ENCODE measurements at regions not wholly inside any gene's neighbourhood (a gene's known extent, or its start where the extent isn't known, plus 50 kb on each side); places are given as distances from the start of the nearest gene placed in this dataset.
"Not testable (repeated sequence)": the region's sequence is repeated elsewhere in the genome, so short reads cannot be mapped to it uniquely, and the experiment has no call there.

DNA sequence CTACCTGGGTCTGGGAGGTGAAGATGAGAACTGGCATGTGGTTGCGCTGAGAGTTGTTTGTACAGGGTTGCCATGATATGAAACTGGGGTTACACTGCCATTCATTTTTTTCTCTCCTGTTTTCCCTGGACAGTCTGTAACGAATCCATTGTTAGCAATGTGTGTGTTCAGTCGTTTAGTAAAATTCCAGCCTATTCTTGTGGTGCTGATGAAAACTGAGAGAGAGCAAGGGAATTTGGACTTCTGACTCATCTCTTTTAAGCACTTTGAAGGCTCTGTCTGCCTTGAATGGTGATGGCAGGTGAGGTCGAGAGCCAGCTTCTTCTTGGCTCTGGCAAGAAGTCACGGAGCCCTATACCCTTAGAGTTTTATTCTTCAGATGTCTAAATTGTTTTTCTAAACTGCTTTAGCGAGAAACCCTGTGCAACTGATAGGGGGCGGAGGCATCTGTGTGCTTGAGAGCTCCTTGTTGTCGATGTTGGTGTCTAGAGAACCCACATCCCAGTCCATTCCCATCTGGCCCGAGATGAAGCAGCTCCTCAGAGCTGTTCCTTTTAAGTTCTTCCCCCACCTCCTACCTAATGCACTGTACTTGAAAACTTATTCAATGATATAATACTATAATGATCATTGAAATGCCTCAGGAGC, 204.4 kb downstream of the TMX1 start:
- no peak for DNase-seq (ENCODE audit: low spot score)

DNA sequence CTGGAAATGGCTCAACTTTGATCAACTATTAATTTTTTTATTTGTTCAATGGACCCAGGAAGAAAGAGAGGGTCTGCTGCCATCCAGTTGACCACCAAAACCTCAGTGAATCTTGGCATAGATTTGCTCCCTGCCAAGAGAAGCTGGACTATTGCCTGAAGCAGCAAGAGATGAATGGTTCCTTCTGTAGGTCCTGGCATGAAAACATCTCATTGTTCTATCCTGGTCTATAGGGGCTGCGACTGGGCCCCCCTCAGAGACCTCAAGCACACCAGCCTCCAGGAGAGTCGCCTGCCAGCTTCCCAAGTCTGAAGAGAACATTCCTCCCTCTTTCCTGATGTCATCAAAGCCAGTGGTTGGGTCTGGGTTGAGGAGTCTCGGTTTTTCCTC, 204.9 kb downstream of the TMX1 start:
- DNase-seq (ENCODE audit: low spot score) = no peak

DNA sequence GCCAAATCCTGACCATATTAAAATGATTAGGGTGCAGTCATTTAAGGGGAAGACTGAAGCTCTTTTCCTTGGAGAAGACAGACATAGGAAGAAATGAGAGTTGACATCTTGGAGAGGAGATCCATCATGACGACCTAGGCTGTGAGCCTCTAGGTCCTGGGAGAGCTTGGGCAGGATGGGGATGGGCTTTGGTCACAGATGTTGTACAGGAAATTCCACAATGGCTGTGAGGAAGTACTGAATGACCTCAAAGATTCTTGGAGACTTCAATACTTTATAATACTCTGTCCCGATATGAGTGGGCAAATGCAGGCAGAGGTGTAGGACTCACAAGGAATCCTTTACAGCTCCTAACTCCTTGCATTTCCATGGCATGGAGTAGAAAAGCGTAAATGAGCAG, 204.9 kb upstream of the FRMD6 start:
- no peak for DNase-seq (ENCODE audit: low spot score)

DNA sequence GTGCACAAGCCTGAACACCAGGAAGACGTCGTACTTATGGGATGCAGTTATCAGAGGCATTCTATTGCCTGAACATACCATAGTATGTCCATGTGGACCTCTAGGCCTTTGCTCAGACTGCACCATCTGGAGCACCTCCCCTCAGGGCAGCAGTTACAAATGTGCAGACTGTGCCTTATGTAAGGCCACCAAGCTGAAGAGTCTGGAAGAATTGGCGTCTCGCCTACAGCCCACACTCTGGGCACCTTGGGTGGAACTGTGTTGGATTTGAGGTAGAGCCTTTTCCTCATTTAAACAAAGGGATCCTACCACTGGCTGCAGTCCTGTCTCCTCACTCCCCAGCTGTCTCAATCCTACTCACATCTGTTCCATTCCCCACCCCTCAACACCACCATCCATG, 204.3 kb upstream of the FRMD6 start:
- DNase-seq (ENCODE audit: low spot score) = no peak

DNA sequence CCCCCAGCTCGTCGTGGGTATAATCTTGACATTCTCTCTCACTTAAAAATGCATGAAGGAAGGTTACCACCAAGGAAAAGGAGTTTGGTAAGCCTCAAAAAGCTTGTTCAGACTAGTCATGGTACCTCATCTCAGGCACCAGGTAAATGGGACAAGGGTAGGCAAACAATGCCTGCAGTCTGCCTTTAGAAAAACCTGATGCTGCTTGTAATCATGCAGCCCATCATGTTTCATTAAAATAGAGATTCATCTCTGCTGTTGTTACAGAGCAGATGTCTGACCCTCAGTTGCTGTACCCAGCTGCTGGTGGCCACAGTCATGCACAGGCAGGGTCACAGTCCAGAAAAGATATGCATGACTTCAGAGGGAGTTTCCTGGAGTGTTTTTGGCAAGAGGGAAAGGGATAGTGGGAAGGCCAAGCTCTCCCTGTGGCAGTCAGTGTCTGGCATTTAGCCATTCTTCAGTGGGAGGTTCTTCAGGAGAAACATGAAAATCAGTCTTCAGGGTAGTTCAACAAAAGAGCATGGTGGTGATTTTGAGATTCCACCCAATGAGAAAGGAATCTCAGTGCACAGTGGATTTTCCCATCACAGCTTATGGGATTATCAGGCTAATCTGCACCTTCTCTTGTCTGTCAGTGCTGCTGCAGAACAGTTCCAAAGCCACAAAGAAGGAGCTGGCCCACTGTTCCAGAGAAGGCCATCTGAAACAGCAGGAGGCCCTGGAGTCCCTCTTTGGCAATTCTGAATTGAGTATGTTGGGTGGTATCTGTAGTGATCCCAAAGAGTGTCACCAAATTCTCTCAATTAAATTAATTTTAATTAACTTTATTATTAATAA, 202.7 kb upstream of the FRMD6 start:
- no peak for DNase-seq (ENCODE audit: low spot score)

DNA sequence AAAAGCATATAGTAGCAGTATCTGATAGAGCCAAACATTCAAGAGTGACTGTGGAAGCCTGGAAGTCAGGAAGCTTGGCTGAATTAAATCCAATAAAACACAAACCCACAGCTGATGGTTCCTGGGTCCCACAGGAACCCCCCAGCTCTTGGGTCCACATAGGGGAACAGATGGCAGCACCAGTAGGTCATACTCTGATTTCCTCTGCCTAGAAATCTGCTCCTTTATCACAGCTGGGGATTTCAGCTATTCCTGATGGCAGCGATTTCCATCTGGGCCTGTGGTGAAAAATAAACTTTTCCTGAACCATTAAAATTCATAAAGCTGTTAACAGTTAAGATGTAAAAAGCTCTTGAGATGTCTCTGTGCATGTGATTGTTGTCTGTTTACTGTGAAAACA, 202.0 kb upstream of the FRMD6 start:
- DNase-seq (ENCODE audit: low spot score) = no peak

DNA sequence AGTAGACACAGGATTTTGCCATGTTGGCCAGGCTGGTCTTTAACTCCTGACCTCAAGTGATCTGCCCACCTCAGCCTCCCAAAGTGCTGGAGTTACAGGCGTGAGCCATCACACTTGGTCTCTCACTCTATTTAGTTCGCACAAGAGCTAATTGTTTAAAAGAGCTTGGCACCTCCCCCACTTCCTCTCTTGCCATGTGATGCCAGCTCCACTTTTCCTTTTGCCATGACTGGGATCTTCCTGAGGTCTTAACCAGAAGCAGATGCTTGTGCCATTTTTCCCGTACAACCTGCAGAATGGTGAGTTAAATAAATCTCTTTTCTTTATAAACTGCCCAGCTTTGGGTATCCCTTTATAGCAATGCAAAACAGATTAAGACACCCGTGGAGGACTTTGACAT, 200.1 kb upstream of the FRMD6 start:
- DNase-seq (ENCODE audit: low spot score) = no peak

DNA sequence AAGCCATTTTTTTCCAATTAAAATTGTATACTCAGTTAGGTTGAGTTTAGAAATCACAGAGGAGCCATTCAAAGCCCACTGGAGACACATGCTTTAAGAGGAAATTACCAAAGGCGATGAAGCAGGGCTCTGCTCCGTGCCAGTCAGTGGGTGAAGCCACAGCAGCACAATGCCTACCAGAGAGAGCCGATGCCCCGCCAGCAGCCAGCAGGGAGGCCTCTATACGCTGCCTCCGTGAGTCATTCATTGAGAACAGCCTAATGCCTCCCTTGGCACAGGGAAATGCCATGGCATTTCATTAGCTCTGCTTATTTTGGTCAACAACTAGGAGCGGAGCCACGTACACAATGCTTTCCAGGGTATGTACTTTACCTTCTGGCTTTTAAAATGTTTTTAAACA, 197.8 kb upstream of the FRMD6 start:
- DNase-seq (ENCODE audit: low spot score) = no peak

DNA sequence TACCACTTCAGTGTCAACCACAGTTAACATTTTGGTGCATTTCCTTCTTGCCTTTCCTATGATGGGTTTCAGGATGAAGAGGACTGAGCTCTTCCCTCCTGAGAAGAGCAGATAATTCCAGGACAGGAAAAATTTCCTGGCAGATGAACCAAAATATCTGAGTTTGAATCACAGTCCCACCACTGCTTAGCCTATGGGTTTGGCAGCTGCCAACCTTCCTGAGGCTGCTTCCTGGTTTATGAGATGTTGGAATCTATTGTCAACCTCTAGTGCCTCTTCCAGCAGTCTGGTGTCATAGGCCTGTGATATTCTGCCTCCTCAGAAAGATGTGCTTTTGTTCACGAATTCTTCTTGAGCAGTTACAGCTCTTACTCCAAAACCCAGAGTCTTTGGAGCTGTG, 197.4 kb upstream of the FRMD6 start:
- no peak for DNase-seq (ENCODE audit: low spot score)

DNA sequence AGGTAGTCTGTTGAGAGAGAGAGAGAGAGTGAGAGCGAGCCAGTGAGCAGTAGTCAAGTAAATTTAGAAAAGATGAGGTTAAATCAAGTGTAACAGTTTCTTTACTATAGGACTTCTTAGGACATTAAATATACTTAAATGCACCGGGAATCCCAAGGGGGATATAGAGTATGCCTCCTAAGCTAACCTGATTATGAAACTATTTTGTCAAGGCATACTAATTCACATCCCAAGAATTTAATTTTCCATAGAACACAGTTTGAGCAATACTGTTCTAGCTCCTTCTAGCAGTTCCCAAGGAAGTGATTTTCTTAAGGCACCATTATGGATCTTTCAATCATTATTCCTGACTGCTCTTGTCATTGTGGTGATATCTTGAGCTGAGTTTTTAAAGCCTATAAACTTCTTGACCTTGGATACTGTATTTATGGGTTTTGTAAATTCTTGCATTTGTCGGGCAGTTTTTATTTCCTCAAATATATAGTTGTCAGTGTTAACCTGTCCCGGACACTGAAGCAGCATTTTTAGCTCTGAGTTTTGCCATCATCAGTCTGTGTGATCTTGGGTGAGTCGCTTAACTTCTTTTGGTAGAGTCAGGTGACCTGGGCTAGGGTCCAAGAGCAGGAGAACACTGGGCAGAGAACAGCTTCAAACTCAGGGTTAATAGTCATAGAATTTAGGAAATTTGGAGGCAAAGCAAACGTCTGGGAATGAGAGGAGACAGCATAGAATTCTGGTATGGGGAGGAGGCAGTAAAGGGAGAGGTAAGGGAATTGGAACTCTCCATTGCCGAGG, 196.5 kb upstream of the FRMD6 start:
- no peak for DNase-seq (ENCODE audit: low spot score)

DNA sequence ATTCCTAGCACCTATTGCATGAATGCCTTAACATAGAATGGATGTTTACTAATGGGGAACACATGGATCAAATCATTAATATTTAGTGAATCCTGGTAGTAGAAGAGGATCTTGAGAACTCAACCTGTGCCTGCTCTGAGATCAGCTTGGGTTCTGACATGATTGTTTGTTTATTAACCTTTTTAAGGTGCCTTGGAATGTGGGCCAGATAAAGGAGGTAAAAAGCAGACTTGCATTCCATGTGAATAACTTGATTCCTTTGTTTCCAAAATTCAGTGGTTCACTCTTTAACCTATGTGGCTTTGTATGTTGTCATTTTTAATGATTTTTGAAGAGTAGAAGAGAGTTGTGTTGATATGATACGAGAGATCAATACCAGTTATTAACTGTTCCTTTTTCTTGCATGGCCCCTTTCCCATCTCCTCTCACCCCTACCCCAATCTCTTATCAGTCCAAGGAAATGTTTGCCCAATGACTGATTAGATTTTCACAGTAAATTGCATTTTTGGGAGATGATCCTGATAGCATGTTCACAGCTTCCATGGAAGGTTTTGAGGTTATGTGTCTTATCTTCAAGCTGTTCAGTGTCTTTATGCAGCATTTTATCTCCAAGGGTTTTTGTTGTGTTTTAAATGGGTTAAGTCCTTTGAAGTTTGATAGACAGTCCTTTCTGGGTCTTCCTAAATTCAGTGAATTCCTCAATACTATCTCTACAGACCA, 193.7 kb upstream of the FRMD6 start:
- DNase-seq (ENCODE audit: low spot score) = no peak

DNA sequence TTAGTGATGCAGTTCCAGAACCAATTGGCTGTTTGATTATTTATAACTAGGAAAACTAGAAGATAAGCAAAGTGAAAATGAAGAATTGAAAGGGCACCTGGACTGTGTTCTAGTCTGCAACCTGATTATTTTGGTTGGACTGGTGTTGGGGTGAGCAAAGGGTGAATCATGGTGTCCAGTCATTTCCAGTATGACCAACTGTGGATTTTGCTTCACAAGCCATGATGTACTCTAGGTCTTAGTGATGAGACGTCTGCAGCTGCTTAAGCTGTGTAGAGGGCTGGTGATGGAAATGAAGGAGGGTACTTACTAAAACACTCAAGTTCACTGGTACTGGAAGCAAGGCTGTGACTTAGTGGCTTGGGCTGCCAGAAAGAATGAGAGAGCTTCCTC, 193.2 kb upstream of the FRMD6 start:
- DNase-seq (ENCODE audit: low spot score) = no peak

DNA sequence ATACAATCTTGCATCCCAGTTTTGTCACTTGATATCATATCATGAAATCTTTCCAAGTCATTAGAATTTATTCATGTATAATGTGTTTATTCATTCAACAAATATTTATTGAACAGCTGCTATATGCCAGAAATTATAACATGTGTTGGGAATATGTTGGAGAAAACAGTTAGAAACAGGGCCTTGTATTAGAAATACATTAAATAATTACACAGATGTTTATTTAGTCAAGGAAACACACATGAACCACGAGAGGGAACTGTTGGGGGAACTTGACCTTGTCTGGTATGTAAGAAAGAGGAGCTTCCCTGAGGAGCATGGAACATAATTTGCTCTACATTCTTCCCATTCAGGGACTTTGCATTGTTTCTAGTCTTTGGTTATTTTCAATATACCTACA, 191.7 kb upstream of the FRMD6 start:
- no peak for DNase-seq (ENCODE audit: low spot score)

DNA sequence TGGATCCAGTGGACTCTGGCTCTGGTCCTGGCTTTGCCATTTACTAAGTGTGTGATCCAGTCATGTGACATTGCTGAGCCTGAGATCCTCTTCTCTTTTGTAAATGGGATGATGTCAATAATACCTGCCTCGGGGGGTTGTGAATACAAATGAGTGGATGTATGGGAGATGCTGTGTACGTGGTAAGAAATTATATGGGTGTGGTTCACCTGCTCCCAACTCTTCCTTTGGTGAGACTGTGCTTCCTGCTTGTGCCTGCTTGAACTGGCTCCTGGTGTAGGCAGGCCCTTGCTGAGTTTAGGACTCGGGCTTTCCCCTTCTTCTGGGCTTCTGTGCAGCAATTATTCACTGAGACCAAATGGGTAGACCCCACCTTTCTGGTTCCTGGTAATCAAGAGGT, 189.5 kb upstream of the FRMD6 start:
- DNase-seq (ENCODE audit: low spot score) = no peak

DNA sequence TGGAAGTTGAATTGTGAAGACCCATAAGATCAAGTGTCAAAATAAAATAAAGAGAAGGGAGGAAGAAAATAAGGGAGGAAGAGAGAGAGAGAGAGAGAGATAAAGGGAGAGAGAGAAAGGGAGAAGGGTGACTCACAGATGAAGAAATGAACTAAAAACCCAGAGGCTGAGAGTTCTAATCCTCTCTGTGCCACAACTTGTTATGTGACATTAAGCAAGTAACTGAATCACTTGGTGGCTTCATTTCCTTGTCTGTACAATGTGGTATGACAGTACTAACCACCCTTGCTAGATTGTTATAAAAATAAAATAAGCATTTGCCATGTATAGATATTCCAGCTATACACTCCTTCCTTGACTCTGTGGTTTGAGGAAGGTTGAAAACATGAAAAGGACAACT, 189.0 kb upstream of the FRMD6 start:
- no peak for DNase-seq (ENCODE audit: low spot score)

DNA sequence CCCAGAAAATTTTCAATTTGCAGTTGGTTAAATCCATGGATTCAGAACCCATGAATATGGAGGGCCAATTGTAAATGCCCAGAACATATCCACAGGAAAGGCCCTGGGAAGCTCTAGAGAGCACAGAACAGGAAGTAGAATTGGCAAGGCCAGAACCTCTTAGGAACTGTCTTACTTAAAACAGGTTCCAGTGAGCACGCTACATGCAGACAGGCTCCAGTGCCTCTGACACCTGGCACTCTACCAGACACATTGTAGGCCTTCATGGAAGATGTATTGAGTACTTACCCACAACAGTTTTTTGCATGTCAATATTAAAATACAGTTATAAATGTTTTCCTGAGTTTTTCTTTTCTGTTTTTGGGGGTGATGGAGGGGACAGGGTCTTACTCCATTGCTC, 188.2 kb upstream of the FRMD6 start:
- peak; percentile 19 for DNase-seq (ENCODE audit: low spot score)

DNA sequence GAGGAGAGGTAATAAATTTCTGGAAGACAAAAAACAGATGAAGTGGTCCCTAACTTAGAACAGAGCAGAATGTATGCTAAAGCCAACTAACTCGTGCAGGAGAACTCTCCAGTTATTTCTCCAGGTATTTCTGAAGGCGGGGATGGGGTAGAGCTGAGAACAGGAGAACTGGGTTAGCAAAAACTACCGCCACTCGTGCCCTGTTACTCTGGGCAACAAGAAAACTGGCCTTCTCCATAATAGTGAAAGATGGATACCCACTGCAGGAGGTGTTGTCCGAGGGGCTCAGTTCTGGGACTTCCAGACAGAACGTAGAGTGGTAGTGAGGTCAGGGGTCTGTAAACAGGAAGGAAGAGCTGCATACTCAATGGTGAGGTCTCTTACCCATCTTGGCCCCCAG, 187.3 kb upstream of the FRMD6 start:
- DNase-seq (ENCODE audit: low spot score) = no peak

DNA sequence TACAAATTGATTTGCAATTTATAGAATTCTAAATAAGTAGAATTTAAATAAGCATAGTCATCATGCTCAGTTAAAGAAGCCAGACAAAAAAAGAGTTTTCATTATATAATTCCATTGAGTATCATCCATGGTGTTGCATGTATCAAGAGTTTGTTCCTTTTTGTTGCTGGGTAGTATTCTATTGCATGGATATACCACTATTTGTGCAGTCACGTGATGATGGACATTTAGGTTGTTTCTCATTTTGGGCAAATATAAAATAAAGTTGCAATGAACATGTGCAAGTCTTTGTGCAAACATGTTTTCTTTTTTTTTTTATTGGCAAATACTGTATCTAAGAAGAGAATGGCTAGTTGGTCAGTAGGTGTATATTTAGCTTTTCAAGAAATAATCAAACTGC, 186.2 kb upstream of the FRMD6 start:
- no peak for DNase-seq (ENCODE audit: low spot score)

DNA sequence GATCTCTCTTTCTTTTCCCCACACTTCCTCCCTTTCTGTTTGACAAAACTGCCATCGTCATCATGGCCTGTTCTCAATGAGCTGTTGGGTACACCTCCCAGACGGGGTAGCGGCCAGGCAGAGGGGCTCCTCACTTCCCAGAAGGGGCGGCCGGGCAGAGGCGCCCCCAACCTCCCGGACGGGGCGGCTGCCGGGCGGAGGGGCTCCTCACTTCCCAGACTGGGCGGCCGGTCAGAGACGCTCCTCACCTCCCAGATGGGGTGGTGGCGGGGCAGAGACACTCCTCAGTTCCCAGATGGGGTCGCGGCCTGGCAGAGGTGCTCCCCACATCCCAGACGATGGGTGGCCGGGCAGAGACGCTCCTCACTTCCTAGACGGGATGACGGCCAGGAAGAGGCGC, 184.3 kb upstream of the FRMD6 start:
- not testable (repeated sequence) for DNase-seq (ENCODE audit: low spot score)

DNA sequence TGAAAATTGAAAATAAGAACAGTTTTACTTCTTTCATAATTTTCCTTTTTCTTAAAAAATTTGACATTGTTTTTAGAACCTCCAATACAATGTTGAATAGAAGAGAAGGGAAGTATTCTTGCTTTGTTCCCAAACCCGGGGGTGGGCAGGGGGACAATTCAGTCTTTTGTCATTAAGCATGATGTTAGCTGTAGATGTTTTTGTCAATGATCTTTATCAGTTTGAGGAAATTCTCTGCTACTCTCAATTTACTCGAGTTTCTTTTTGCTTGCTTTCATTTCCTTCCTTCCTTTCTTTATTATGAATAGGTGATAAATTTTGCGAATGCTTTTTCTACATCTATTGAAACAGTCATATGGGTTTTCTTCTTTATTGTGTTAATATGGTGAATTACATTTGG, 183.2 kb upstream of the FRMD6 start:
- no peak for DNase-seq (ENCODE audit: low spot score)

DNA sequence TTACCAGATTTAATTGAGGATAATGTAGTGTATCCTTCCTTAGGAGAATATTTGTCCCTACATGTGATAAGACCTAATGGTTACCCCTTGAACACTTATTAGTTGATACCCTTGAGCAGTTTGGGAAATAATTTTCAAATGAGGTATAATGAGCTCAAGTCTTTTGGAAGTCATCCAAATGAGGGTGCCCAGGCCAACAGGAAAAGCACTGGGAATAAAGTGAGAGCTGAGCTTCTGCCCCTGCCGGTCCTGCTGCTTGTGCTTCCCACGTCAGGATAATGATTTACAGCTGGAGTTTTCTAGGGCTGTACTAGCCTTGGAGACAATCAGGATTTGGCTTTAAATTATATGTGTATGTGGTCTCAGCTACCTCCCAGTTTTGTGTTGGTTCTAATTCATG, 178.8 kb upstream of the FRMD6 start:
- DNase-seq (ENCODE audit: low spot score) = no peak

DNA sequence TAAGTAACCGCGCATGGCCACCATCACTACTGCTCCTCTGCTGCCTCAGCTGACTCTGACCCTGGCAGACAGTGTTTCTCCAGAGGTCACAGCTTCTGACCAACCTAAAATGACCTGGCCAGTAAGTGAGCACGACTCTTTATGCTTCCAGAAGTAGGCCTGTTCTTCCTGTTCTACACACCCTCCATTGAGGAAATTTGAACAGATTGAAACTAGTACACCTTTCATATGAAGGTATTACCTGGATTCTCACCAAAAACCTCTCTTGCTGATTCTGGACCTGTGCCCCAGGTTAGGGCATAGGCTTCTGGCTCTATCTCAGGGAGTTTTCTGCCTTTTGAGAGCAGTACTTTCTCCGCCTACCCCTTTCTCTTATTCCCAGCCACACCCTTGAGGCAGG, 178.4 kb upstream of the FRMD6 start:
- DNase-seq (ENCODE audit: low spot score) = no peak
